OCI-LY7 (cell line): ENCODE measurements at regions not wholly inside any gene's neighbourhood (a gene's known extent, or its start where the extent isn't known, plus 50 kb on each side); places are given as distances from the start of the nearest gene placed in this dataset.

Source experiments
- CTCF ChIP-seq: fragments of 200-600 bp; sonication (generic); conservative IDR thresholded peaks from 2 replicates; pipeline ENCODE4 v1.5.1; 2014; ENCODE audit warnings: mild to moderate bottlenecking, antibody characterized with exemption, low read length, moderate library complexity, mixed read lengths
- EZH2phosphoT487 ChIP-seq: fragments of 200-600 bp; sonication (generic); IDR thresholded peaks from 2 replicates; pipeline ENCODE4 v1.6.1; 2018; ENCODE audit warnings: low read depth, borderline replicate concordance, mild to moderate bottlenecking, mixed run types, antibody characterized with exemption, low read length, moderate library complexity, mixed read lengths

DNA sequence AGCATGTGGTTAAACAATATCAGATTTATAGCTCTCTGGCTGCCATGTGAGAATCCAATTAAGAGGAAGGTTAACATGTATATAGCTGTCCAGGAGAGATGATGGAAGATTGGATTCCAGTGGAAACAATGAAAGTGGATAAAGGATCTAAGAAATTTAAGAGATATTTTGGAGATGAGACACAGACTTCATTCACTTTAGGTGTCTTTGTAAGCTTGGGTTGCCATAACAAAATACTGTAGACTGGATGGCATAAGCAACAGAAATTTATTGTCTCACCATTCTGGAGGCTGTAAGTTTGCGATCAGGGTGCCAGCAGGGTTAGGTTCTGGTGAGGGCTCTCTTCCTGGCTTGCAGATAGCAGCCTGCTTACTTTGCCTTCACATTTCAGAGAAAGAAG, 155.9 kb upstream of the MYOCD start:
- TF ChIP-seq CTCF (no peak), EZH2phosphoT487 (no peak)
